Caco-2 (cell line): ENCODE measurements at regions not wholly inside any gene's neighbourhood (a gene's known extent, or its start where the extent isn't known, plus 50 kb on each side); places are given as distances from the start of the nearest gene placed in this dataset.

Experiments
- BruUV-seq: library from RNA; stranded (reverse); fragments of 400-500 nt; replicated peaks from 2 replicates; lab custom pipeline; 2021; lab: Mats Ljungman, UMichigan
- CTCF ChIA-PET: fragments of 300-600 bp; sonication (Branson Sonifier 250); formaldehyde crosslinking; loops from one replicate; lab custom pipeline; 2022; ENCODE audit warnings: antibody characterized with exemption; lab: Charles Lee
- POLR2A ChIA-PET: fragments of 300-600 bp; sonication (Branson Sonifier 250); formaldehyde crosslinking; loops from one replicate; lab custom pipeline; 2022; ENCODE audit warnings: antibody characterized with exemption; lab: Charles Lee
- DNase-seq, 2 experiments: peaks; one replicate each; pipeline versions ENCODE4 v3.0.0 to v3.0.0-alpha.2; 2020 to 2022
- H3K27me3 ChIP-seq: replicated peaks from 2 replicates; pipeline ENCODE4 v1.6.0; 2011; ENCODE audit warnings: low read length; ENCODE audit not compliant: control insufficient read depth, insufficient read depth
- H3K36me3 ChIP-seq: 2 replicates; pipeline ENCODE4 v1.5.1; 2011; ENCODE audit warnings: low read length; ENCODE audit not compliant: control insufficient read depth, insufficient read depth
- H3K4me1 ChIP-seq: fragments of 250-450 bp; sonication (Bioruptor Pico); 2 replicates; pipeline ENCODE4 v1.5.1; 2020; ENCODE audit warnings: mild to moderate bottlenecking
- H3K4me3 ChIP-seq: 2 replicates; pipeline ENCODE4 v1.5.1; 2011; ENCODE audit warnings: low read depth, mild to moderate bottlenecking, control low read depth, low read length
- H3K9me3 ChIP-seq: fragments of 250-450 bp; sonication (Bioruptor Pico); 2 replicates; pipeline ENCODE4 v1.5.1; 2020; ENCODE audit warnings: mild to moderate bottlenecking, moderate library complexity
- H3K27ac Mint-ChIP-seq: one replicate; pipeline ENCODE4 v1.8.0; 2022; ENCODE audit warnings: mixed read lengths; ENCODE audit not compliant: unreplicated experiment
- H3K27me3 Mint-ChIP-seq: one replicate; pipeline ENCODE4 v1.8.0; 2022; ENCODE audit warnings: mixed read lengths; ENCODE audit not compliant: insufficient read depth, unreplicated experiment
- H3K36me3 Mint-ChIP-seq: one replicate; pipeline ENCODE4 v1.8.0; 2022; ENCODE audit warnings: mild to moderate bottlenecking, mixed read lengths; ENCODE audit not compliant: insufficient read depth, unreplicated experiment
- H3K4me1 Mint-ChIP-seq: one replicate; pipeline ENCODE4 v1.8.0; 2022; ENCODE audit warnings: low read depth, mixed read lengths; ENCODE audit not compliant: unreplicated experiment
- H3K4me3 Mint-ChIP-seq: one replicate; pipeline ENCODE4 v1.8.0; 2022; ENCODE audit warnings: mild to moderate bottlenecking, moderate library complexity, mixed read lengths; ENCODE audit not compliant: unreplicated experiment
- H3K9me3 Mint-ChIP-seq: one replicate; pipeline ENCODE4 v1.8.0; 2022; ENCODE audit warnings: mixed read lengths; ENCODE audit not compliant: unreplicated experiment
- CTCF ChIP-seq, 2 experiments: fragments of 200-600 bp in 1 of 2; IDR thresholded peaks; 1 replicate in 1 of 2; 2 replicates in 1 of 2; pipeline versions ENCODE4 v1.5.1 to v1.8.0; 2011 to 2022; ENCODE audit warnings: antibody characterized with exemption in 1 of 2, control low read depth in 1 of 2, inconsistent platforms in 1 of 2, low read depth in 1 of 2, low read length in 1 of 2, mild to moderate bottlenecking in 1 of 2, moderate library complexity in 1 of 2; ENCODE audit not compliant: insufficient read depth in 1 of 2, severe bottlenecking in 1 of 2, unreplicated experiment in 1 of 2
- intact Hi-C: fragments of 100-400 bp; cut with micrococcal nuclease; formaldehyde crosslinking; loops from one replicate; pipeline ENCODE4 v1.10.0; 2022; ENCODE audit not compliant: unreplicated experiment

GRCh38 chr17:51454456-51454978 lies 194.2 kb downstream of the UTP18 start:
- Mint-ChIP-seq H3K4me3 (no peak overlapping the region), H3K9me3 (no peaks in the 10 kb centered on the region), H3K27me3 (peaks cover 24% of the 10 kb centered on the region), H3K36me3 (peaks cover 5% of the 10 kb centered on the region), H3K4me1 (no peaks in the 10 kb centered on the region), H3K27ac (no peak overlapping the region)
- Histone ChIP-seq H3K4me1 (no peaks in the 10 kb centered on the region), H3K9me3 (no peaks in the 10 kb centered on the region), H3K4me3 (no peak overlapping the region), H3K27me3 (no peaks in the 10 kb centered on the region), H3K36me3 (no peaks in the 10 kb centered on the region)
- CTCF ChIA-PET = no interaction called here
- DNase-seq = no peak
- BruUV-seq = no TSS peak
- intact Hi-C loops = no loop called here
- POLR2A ChIA-PET = no interaction called here
- no peak for TF ChIP-seq CTCF (IDR thresholded peaks at IDR 0.05; ENCODE audit: insufficient read depth in 1 of 2, low read depth in 1 of 2, low read length in 1 of 2, severe bottlenecking in 1 of 2, unreplicated experiment in 1 of 2)

- Histone ChIP-seq H3K36me3 (no peaks in the 10 kb centered on the region), H3K27me3 (no peaks in the 10 kb centered on the region), H3K4me3 (no peak overlapping the region), H3K9me3 (no peaks in the 10 kb centered on the region), H3K4me1 (no peaks in the 10 kb centered on the region)
- Mint-ChIP-seq H3K27me3 (peaks cover 19% of the 10 kb centered on the region), H3K4me3 (no peak overlapping the region), H3K4me1 (no peaks in the 10 kb centered on the region), H3K27ac (no peak overlapping the region), H3K9me3 (no peaks in the 10 kb centered on the region), H3K36me3 (peaks cover 5% of the 10 kb centered on the region)
- CTCF ChIA-PET = no interaction called here
- DNase-seq = no peak
- TF ChIP-seq CTCF (IDR thresholded peaks at IDR 0.05; ENCODE audit: insufficient read depth in 1 of 2, low read depth in 1 of 2, low read length in 1 of 2, severe bottlenecking in 1 of 2, unreplicated experiment in 1 of 2) = no peak
- POLR2A ChIA-PET = no interaction called here
- BruUV-seq = no TSS peak
- intact Hi-C loops = no loop called here
Measured at GRCh38 chr17:51455211-51455610, 194.9 kb downstream of the UTP18 start.

GRCh38 chr17:51455931-51456330 lies 195.6 kb downstream of the UTP18 start:
- ChIA-PET CTCF (no interaction called here), POLR2A (no interaction called here)
- no peak overlapping the region for H3K27ac Mint-ChIP-seq
- Histone ChIP-seq H3K36me3 (no peaks in the 10 kb centered on the region), H3K27me3 (no peaks in the 10 kb centered on the region), H3K4me1 (no peaks in the 10 kb centered on the region), H3K9me3 (no peaks in the 10 kb centered on the region), H3K4me3 (no peak overlapping the region)
- H3K4me3 Mint-ChIP-seq = no peak overlapping the region
- no TSS peak for BruUV-seq
- intact Hi-C loops = no loop called here
- no peaks in the 10 kb centered on the region for H3K9me3 Mint-ChIP-seq
- peaks cover 19% of the 10 kb centered on the region for H3K27me3 Mint-ChIP-seq
- H3K4me1 Mint-ChIP-seq = no peaks in the 10 kb centered on the region
- DNase-seq = no peak
- peaks cover 5% of the 10 kb centered on the region for H3K36me3 Mint-ChIP-seq
- TF ChIP-seq CTCF (IDR thresholded peaks at IDR 0.05; ENCODE audit: insufficient read depth in 1 of 2, low read depth in 1 of 2, low read length in 1 of 2, severe bottlenecking in 1 of 2, unreplicated experiment in 1 of 2) = no peak
